Mesenchymal stem cell (in vitro differentiated cells and primary cell): ENCODE measurements at regions not wholly inside any gene's neighbourhood (a gene's known extent, or its start where the extent isn't known, plus 50 kb on each side); places are given as distances from the start of the nearest gene placed in this dataset.

ENCODE experiments used
- DNase-seq: peaks from one replicate; pipeline ENCODE4 v3.0.0-alpha.2; 2013
- H2AFZ ChIP-seq: one replicate; pipeline ENCODE4 v1.6.1; 2013; ENCODE audit warnings: low read depth, mild to moderate bottlenecking, control low read depth, inconsistent platforms, low read length, moderate library complexity
- H2AK5ac ChIP-seq: 2 replicates; pipeline ENCODE4 v1.6.1; 2013; ENCODE audit warnings: low read length, moderate library complexity, mild to moderate bottlenecking, inconsistent platforms; ENCODE audit not compliant: severe bottlenecking
- H2BK120ac ChIP-seq: one replicate; pipeline ENCODE4 v1.6.1; 2013; ENCODE audit warnings: low read depth, mild to moderate bottlenecking, inconsistent platforms, low read length, moderate library complexity
- H2BK12ac ChIP-seq, 2 experiments: one replicate each; pipeline ENCODE4 v1.6.1; 2013; ENCODE audit warnings: inconsistent platforms in 2 of 2, low read length in 2 of 2, mild to moderate bottlenecking in 2 of 2, moderate library complexity in 2 of 2, control low read depth in 1 of 2
- H2BK15ac ChIP-seq: one replicate; pipeline ENCODE4 v1.6.1; 2013; ENCODE audit warnings: mild to moderate bottlenecking, low read depth, inconsistent platforms; ENCODE audit not compliant: poor library complexity, severe bottlenecking
- H2BK5ac ChIP-seq: 2 replicates; pipeline ENCODE4 v1.6.1; 2013; ENCODE audit warnings: low read depth, mild to moderate bottlenecking, low read length, control low read depth, inconsistent platforms; ENCODE audit not compliant: poor library complexity, severe bottlenecking
- H3K14ac ChIP-seq, 2 experiments: one replicate each; pipeline ENCODE4 v1.6.1; 2013; ENCODE audit warnings: inconsistent platforms in 2 of 2, low read length in 2 of 2, control low read depth in 1 of 2, mild to moderate bottlenecking in 1 of 2, moderate library complexity in 1 of 2
- H3K18ac ChIP-seq, 2 experiments: one replicate each; pipeline ENCODE4 v1.6.1; 2013; ENCODE audit warnings: inconsistent platforms in 2 of 2, low read length in 2 of 2, control low read depth in 1 of 2, low read depth in 1 of 2, mild to moderate bottlenecking in 1 of 2
- H3K23ac ChIP-seq, 2 experiments: one replicate each; pipeline ENCODE4 v1.6.1; 2013; ENCODE audit warnings: inconsistent platforms in 2 of 2, low read length in 2 of 2, mild to moderate bottlenecking in 2 of 2, moderate library complexity in 2 of 2, control low read depth in 1 of 2
- H3K27ac ChIP-seq: 2 replicates; pipeline ENCODE4 v1.5.1; 2013; ENCODE audit warnings: mild to moderate bottlenecking, moderate library complexity, low read length, control low read depth, inconsistent platforms; ENCODE audit not compliant: poor library complexity, severe bottlenecking
- H3K27me3 ChIP-seq, 2 experiments: 2 replicates each; pipeline versions ENCODE4 v1.6.1 to v1.7.0; 2013; ENCODE audit warnings: low read length in 2 of 2, mild to moderate bottlenecking in 2 of 2, moderate library complexity in 2 of 2, control low read depth in 1 of 2, inconsistent platforms in 1 of 2; ENCODE audit not compliant: control insufficient read depth in 1 of 2, insufficient read depth in 1 of 2
- H3K36me3 ChIP-seq, 2 experiments: 2 replicates each; pipeline versions ENCODE4 v1.6.1 to v1.7.0; 2013; ENCODE audit warnings: low read length in 2 of 2, control low read depth in 1 of 2, inconsistent platforms in 1 of 2, low read depth in 1 of 2, mild to moderate bottlenecking in 1 of 2; ENCODE audit not compliant: insufficient read depth in 2 of 2, control insufficient read depth in 1 of 2
- H3K4ac ChIP-seq, 2 experiments: one replicate each; pipeline ENCODE4 v1.6.1; 2013; ENCODE audit warnings: inconsistent platforms in 2 of 2, low read length in 2 of 2, mild to moderate bottlenecking in 2 of 2, moderate library complexity in 2 of 2, control low read depth in 1 of 2, low read depth in 1 of 2
- H3K4me1 ChIP-seq: 2 replicates; pipeline ENCODE4 v1.6.1; 2013; ENCODE audit warnings: low read depth, low read length, control low read depth; ENCODE audit not compliant: control insufficient read depth, insufficient read depth
- H3K4me2 ChIP-seq: 2 replicates; pipeline ENCODE4 v1.6.1; 2013; ENCODE audit warnings: low read length, mild to moderate bottlenecking, inconsistent platforms; ENCODE audit not compliant: poor library complexity, severe bottlenecking
- H3K4me3 ChIP-seq, 2 experiments: 2 replicates each; pipeline versions ENCODE4 v1.5.1 to v1.7.0; 2013; ENCODE audit warnings: low read length in 2 of 2, mild to moderate bottlenecking in 2 of 2, control low read depth in 1 of 2, low read depth in 1 of 2; ENCODE audit not compliant: insufficient read depth in 1 of 2
- H3K79me1 ChIP-seq: replicated peaks from 2 replicates; pipeline ENCODE4 v1.6.1; 2013; ENCODE audit warnings: mild to moderate bottlenecking, control low read depth, low read length, inconsistent platforms; ENCODE audit not compliant: poor library complexity, severe bottlenecking
- H3K9ac ChIP-seq: 2 replicates; pipeline ENCODE4 v1.7.0; 2013; ENCODE audit warnings: mild to moderate bottlenecking, low read length, moderate library complexity
- H3K9me3 ChIP-seq: 2 replicates; pipeline ENCODE4 v1.7.0; 2013; ENCODE audit warnings: mild to moderate bottlenecking, low read length; ENCODE audit not compliant: control insufficient read depth
- H4K8ac ChIP-seq: one replicate; pipeline ENCODE4 v1.6.1; 2013; ENCODE audit warnings: inconsistent platforms, mild to moderate bottlenecking, low read length, moderate library complexity
- H4K91ac ChIP-seq: one replicate; pipeline ENCODE4 v1.6.1; 2013; ENCODE audit warnings: mild to moderate bottlenecking, low read length, inconsistent platforms
- WGBS: methylation state at CpG from one replicate; pipeline ENCODE4 v1.1.7; 2013; ENCODE audit warnings: mixed read lengths; 5-methylcytosine and 5-hydroxymethylcytosine counted together

GRCh38 chr3:3745693-3746092 lies 53.5 kb upstream of the LRRN1 start:
- Histone ChIP-seq H4K91ac (no peak overlapping the region), H2BK12ac (no peak overlapping the region), H2BK5ac (no peak overlapping the region), H3K9ac (no peak overlapping the region), H3K27me3 (no peaks in the 10 kb centered on the region), H3K18ac (no peak overlapping the region), H3K4me3 (no peak overlapping the region), H3K4me1 (no peaks in the 10 kb centered on the region), H3K23ac (no peak overlapping the region), H4K8ac (no peak overlapping the region), H3K4ac (no peak overlapping the region), H3K27ac (no peak overlapping the region), H3K79me1 (no peaks in the 10 kb centered on the region), H3K4me2 (no peak overlapping the region), H3K9me3 (no peaks in the 10 kb centered on the region), H2BK120ac (no peak overlapping the region), H3K14ac (no peak overlapping the region), H3K36me3 (no peaks in the 10 kb centered on the region), H2BK15ac (no peak overlapping the region), H2AK5ac (no peak overlapping the region), H2AFZ (no peak overlapping the region)
- WGBS = no CpG with 5 or more reads among the region's 1 CpG
- DNase-seq = no peak

DNA sequence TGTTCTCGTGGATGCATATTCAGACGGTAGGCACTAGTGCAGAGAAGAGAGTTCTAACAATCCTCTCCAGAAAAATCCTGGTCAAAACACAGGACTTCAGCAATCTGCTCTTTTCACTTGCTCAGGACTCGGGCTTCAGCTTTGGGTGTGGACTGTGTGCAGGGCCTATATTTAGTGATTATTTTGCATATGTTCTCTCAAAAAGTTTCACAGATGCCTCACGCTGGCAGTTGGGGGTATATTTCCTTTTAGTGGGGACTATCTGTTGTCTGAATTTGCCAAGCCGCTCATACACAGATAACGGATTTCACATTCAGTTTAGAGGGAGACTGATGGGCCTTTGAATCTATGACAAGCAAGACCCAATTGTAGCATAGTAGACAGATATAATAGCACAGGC lies 54.4 kb upstream of the LRRN1 start:
- no peak overlapping the region for H3K14ac ChIP-seq
- no peak overlapping the region for H2BK5ac ChIP-seq
- H3K4me2 ChIP-seq = no peak overlapping the region
- no peak overlapping the region for H3K4me3 ChIP-seq
- no peak overlapping the region for H3K4ac ChIP-seq
- no peaks in the 10 kb centered on the region for H3K36me3 ChIP-seq
- H2BK15ac ChIP-seq = no peak overlapping the region
- WGBS = 80% methylated on average over 6 of the region's 6 CpGs
- no peak overlapping the region for H4K91ac ChIP-seq
- no peak overlapping the region for H2BK12ac ChIP-seq
- H2AK5ac ChIP-seq = no peak overlapping the region
- H2BK120ac ChIP-seq = no peak overlapping the region
- no peaks in the 10 kb centered on the region for H3K4me1 ChIP-seq
- no peak overlapping the region for H4K8ac ChIP-seq
- no peaks in the 10 kb centered on the region for H3K27me3 ChIP-seq
- H3K79me1 ChIP-seq = no peaks in the 10 kb centered on the region
- no peak for DNase-seq
- H3K9me3 ChIP-seq = no peaks in the 10 kb centered on the region
- H3K18ac ChIP-seq = no peak overlapping the region
- H3K9ac ChIP-seq = no peak overlapping the region
- no peak overlapping the region for H3K27ac ChIP-seq
- H2AFZ ChIP-seq = no peak overlapping the region
- H3K23ac ChIP-seq = no peak overlapping the region

DNA sequence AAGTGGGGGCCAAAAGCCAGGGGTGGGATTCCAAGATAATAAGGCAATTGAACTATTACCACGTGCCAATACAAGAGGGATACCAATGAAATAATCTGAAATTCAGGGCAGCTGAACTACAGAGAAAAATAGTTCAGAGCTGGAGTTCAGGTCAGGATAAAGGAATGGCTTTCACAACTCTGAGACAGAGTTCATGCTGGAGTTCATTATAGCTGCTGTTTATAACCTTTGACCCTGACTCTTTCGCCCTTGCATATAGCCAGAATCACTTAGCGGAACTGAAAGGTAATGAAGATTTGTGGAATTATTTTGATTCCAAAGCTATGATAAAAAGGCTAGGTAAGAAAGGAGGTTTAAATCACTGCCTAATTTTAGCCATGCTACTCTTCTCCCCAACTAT lies 55.5 kb upstream of the LRRN1 start:
- no peak overlapping the region for H2AFZ ChIP-seq
- no peaks in the 10 kb centered on the region for H3K4me1 ChIP-seq
- H3K23ac ChIP-seq = no peak overlapping the region
- no peak overlapping the region for H3K14ac ChIP-seq
- no peaks in the 10 kb centered on the region for H3K27me3 ChIP-seq
- no peak overlapping the region for H3K4ac ChIP-seq
- H3K36me3 ChIP-seq = no peaks in the 10 kb centered on the region
- no peaks in the 10 kb centered on the region for H3K79me1 ChIP-seq
- no peak overlapping the region for H2AK5ac ChIP-seq
- no peak overlapping the region for H2BK12ac ChIP-seq
- no peak overlapping the region for H3K18ac ChIP-seq
- no peak for DNase-seq
- H4K8ac ChIP-seq = no peak overlapping the region
- no peak overlapping the region for H2BK120ac ChIP-seq
- H4K91ac ChIP-seq = no peak overlapping the region
- H2BK5ac ChIP-seq = no peak overlapping the region
- H2BK15ac ChIP-seq = no peak overlapping the region
- no peak overlapping the region for H3K4me2 ChIP-seq
- no peaks in the 10 kb centered on the region for H3K9me3 ChIP-seq
- H3K27ac ChIP-seq = no peak overlapping the region
- H3K4me3 ChIP-seq = no peak overlapping the region
- 87% methylated on average over 3 of the region's 3 CpGs for WGBS
- H3K9ac ChIP-seq = no peak overlapping the region

DNA sequence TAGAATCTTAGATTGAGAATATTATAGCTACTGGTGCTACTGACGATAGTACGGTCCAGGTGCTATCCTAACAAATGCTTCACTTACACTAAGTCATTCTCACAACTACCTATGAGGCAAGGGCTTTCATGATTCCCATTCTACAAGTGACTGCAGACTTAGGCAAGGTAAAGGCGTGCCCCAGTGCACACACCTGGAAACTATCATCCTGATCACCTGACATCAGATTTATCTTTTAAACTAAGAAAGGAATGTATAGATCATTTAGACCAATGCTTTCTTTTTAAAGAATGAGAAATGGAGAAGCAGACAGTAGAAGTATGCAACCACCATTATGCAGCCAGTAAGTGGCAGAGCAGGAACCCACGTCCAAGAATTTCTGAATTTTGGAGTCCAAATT lies 59.2 kb upstream of the LRRN1 start:
- Histone ChIP-seq H3K9ac (no peak overlapping the region), H4K8ac (no peak overlapping the region), H3K27ac (no peak overlapping the region), H2BK15ac (no peak overlapping the region), H3K23ac (no peak overlapping the region), H3K4me2 (no peak overlapping the region), H3K79me1 (no peaks in the 10 kb centered on the region), H2BK5ac (no peak overlapping the region), H3K4me3 (no peak overlapping the region), H3K4me1 (no peaks in the 10 kb centered on the region), H2BK120ac (no peak overlapping the region), H2BK12ac (no peak overlapping the region), H3K18ac (no peak overlapping the region), H3K4ac (no peak overlapping the region), H2AFZ (no peak overlapping the region), H3K36me3 (no peaks in the 10 kb centered on the region), H3K14ac (no peak overlapping the region), H3K27me3 (no peaks in the 10 kb centered on the region), H2AK5ac (no peak overlapping the region), H4K91ac (no peak overlapping the region), H3K9me3 (no peaks in the 10 kb centered on the region)
- DNase-seq = no peak
- 75% methylated on average over 4 of the region's 4 CpGs for whole genome bisulfite sequencing
